Neural cell (in vitro differentiated cells): ENCODE measurements at regions not wholly inside any gene's neighbourhood (a gene's known extent, or its start where the extent isn't known, plus 50 kb on each side); places are given as distances from the start of the nearest gene placed in this dataset.

Source experiments
- EP300 ChIP-seq: fragments of 450-650 bp; conservative IDR thresholded peaks from 2 replicates; pipeline ENCODE4 v1.6.1; 2014; ENCODE audit warnings: antibody characterized with exemption, mild to moderate bottlenecking, moderate library complexity; ENCODE audit not compliant: poor library complexity, severe bottlenecking
- EZH2 ChIP-seq: fragments of 200-600, 300-800 bp; shearing (Covaris generic), sonication (generic); IDR thresholded peaks from 2 replicates; pipeline ENCODE4 v1.6.1; 2014; ENCODE audit warnings: antibody characterized with exemption, low read length, borderline replicate concordance, mild to moderate bottlenecking; ENCODE audit not compliant: insufficient read depth, poor library complexity, severe bottlenecking
- POLR2AphosphoS5 ChIP-seq: IDR thresholded peaks from 2 replicates; pipeline ENCODE4 v1.6.1; 2012
- SMC3 ChIP-seq: fragments of 450-650 bp; conservative IDR thresholded peaks from 2 replicates; pipeline ENCODE4 v1.6.1; 2014; ENCODE audit warnings: antibody characterized with exemption, mild to moderate bottlenecking, moderate library complexity; ENCODE audit not compliant: poor library complexity
- TAF1 ChIP-seq: IDR thresholded peaks from 2 replicates; pipeline ENCODE4 v1.6.1; 2012; ENCODE audit warnings: low read depth
- TF ChIP-seq, protein P1 (sequence below): IDR thresholded peaks from 2 replicates; pipeline ENCODE4 v1.6.1; 2012; ENCODE audit warnings: borderline replicate concordance
- TF ChIP-seq, protein P2 (sequence below): fragments of 450-650 bp; IDR thresholded peaks from 2 replicates; pipeline ENCODE4 v1.5.1; 2014; ENCODE audit warnings: antibody characterized with exemption, mild to moderate bottlenecking, moderate library complexity; ENCODE audit not compliant: poor library complexity, severe bottlenecking

DNA sequence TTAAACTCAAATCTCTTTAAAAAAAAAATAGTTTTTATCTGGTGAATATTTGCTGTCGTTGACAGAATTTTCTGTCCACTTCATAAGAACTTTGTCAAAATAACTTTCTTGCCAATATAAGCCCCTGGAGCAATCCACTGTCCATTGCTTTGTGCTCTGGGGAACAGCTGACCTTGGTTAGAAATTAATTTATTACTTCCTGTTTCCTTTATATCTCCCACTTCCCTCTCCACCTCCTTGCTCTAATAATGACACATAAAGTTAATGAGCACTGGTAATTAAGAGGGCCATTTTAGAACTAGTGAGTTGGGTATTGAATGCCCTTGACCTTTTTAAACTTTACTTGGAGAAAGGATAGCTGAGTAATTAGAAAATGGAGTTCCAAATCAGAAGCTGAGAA, 151.3 kb upstream of the LEF1 start:
- TF ChIP-seq, protein P1, sequence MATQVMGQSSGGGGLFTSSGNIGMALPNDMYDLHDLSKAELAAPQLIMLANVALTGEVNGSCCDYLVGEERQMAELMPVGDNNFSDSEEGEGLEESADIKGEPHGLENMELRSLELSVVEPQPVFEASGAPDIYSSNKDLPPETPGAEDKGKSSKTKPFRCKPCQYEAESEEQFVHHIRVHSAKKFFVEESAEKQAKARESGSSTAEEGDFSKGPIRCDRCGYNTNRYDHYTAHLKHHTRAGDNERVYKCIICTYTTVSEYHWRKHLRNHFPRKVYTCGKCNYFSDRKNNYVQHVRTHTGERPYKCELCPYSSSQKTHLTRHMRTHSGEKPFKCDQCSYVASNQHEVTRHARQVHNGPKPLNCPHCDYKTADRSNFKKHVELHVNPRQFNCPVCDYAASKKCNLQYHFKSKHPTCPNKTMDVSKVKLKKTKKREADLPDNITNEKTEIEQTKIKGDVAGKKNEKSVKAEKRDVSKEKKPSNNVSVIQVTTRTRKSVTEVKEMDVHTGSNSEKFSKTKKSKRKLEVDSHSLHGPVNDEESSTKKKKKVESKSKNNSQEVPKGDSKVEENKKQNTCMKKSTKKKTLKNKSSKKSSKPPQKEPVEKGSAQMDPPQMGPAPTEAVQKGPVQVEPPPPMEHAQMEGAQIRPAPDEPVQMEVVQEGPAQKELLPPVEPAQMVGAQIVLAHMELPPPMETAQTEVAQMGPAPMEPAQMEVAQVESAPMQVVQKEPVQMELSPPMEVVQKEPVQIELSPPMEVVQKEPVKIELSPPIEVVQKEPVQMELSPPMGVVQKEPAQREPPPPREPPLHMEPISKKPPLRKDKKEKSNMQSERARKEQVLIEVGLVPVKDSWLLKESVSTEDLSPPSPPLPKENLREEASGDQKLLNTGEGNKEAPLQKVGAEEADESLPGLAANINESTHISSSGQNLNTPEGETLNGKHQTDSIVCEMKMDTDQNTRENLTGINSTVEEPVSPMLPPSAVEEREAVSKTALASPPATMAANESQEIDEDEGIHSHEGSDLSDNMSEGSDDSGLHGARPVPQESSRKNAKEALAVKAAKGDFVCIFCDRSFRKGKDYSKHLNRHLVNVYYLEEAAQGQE: no peak
- TF ChIP-seq, protein P2, sequence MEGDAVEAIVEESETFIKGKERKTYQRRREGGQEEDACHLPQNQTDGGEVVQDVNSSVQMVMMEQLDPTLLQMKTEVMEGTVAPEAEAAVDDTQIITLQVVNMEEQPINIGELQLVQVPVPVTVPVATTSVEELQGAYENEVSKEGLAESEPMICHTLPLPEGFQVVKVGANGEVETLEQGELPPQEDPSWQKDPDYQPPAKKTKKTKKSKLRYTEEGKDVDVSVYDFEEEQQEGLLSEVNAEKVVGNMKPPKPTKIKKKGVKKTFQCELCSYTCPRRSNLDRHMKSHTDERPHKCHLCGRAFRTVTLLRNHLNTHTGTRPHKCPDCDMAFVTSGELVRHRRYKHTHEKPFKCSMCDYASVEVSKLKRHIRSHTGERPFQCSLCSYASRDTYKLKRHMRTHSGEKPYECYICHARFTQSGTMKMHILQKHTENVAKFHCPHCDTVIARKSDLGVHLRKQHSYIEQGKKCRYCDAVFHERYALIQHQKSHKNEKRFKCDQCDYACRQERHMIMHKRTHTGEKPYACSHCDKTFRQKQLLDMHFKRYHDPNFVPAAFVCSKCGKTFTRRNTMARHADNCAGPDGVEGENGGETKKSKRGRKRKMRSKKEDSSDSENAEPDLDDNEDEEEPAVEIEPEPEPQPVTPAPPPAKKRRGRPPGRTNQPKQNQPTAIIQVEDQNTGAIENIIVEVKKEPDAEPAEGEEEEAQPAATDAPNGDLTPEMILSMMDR: no peak
- no peak for TF ChIP-seq EZH2
- TF ChIP-seq POLR2AphosphoS5: no peak
- TF ChIP-seq EP300: no peak
- TF ChIP-seq TAF1: no peak
- no peak for TF ChIP-seq SMC3
